ENCODE measurements at regions not wholly inside any gene's neighbourhood (a gene's known extent, or its start where the extent isn't known, plus 50 kb on each side); places are given as distances from the start of the nearest gene placed in this dataset.

DNA sequence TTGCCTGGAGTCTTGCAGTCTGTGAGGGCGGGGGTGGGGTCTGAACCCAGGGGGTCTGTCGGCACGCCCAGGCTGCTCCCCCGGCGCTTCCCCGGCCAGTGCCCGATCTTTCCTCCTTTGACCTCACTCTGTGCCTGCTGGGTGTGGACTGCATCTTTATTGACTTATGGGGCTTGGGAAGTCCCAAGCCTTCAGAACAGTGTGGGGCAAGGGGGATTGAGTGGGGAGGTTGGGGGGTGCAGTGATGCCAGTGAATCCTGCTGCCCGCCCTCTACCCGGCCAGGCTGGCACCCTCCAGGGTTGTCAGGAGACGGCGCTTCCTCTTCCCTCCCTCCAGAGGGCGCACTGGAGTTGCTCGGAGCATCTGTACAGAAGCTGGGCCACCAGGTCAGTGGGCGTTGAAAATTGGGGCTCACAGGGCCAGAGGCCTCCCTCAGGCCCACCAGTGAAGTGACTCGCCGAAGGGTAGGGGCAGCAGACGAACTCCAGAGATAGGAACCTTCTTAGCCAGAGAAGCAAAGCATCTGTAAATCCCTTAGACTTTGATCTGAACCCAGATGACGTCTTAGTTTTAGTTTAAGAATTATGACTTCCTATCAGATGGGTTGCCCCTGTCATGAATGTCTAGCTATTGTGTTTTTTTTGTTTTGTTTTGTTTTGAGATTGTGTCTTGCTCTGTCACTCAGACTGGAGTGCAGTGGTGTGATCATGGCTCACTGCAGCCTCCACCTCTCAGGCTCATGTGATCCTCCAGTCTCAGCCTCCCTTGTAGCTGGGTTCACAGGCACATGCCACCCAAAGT lies 184.8 kb upstream of the CIBAR2 start:
- H3K4me1 ChIP-seq = peaks cover 18 to 28% of the 10 kb centered on the region in 2 donors
- no peaks in the 10 kb centered on the region for H3K9me3 ChIP-seq
- no peaks in the 10 kb centered on the region for H3K27me3 ChIP-seq
- H3K27ac ChIP-seq = no peak overlapping the region
- TF ChIP-seq, protein P1, sequence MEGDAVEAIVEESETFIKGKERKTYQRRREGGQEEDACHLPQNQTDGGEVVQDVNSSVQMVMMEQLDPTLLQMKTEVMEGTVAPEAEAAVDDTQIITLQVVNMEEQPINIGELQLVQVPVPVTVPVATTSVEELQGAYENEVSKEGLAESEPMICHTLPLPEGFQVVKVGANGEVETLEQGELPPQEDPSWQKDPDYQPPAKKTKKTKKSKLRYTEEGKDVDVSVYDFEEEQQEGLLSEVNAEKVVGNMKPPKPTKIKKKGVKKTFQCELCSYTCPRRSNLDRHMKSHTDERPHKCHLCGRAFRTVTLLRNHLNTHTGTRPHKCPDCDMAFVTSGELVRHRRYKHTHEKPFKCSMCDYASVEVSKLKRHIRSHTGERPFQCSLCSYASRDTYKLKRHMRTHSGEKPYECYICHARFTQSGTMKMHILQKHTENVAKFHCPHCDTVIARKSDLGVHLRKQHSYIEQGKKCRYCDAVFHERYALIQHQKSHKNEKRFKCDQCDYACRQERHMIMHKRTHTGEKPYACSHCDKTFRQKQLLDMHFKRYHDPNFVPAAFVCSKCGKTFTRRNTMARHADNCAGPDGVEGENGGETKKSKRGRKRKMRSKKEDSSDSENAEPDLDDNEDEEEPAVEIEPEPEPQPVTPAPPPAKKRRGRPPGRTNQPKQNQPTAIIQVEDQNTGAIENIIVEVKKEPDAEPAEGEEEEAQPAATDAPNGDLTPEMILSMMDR (IDR thresholded peaks at IDR 0.05 in 4 of 5, conservative IDR thresholded peaks at IDR 0.05 in 1 of 5) = peak; percentile 32 to 84 (median 73)
- TF ChIP-seq POLR2A (IDR thresholded peaks at IDR 0.05) = no peak
- in situ Hi-C loops (cut with MboI; ENCODE audit: low sequenced_read_pairs in 4 of 4) (no loop called here), intact Hi-C loops (cut with DNase I; ENCODE audit: low total_unique reads) (loop anchor here (2.0 kb wide), 1 partner anchor 32 kb away; no protein-coding TSS in a partner anchor)
- ATAC-seq (peak in 1 of 2 donors; percentile 38), DNase-seq (peak in 1 of 2 donors; percentile 38)
- no peaks in the 10 kb centered on the region for H3K36me3 ChIP-seq
- H3K4me3 ChIP-seq = no peak overlapping the region

DNA sequence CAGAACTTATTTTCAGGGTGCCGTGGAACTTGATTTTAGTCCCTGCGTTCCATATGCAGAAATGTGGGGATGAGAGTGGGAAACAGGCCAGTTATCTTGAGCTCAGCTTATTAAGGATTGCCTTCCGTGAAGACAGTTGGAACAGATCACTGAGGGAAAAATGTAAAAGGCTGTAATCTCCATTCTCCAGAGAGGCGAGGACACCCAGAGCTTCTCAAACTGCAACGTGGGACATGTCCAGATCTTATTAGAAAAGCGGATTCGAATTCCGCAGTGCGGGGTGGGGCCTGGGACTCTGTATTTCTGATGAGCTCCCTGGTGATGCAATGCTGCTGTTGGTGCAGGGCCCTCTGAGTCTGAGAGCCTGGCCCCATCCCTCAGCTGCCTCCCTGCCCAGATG lies 185.6 kb upstream of the CIBAR2 start:
- intact Hi-C loops (cut with DNase I; ENCODE audit: low total_unique reads) = loop anchor here (2.0 kb wide), 1 partner anchor 31 kb away; no protein-coding TSS in a partner anchor
- H3K9me3 ChIP-seq = no peaks in the 10 kb centered on the region
- TF ChIP-seq, protein P1 (IDR thresholded peaks at IDR 0.05 in 4 of 5, conservative IDR thresholded peaks at IDR 0.05 in 1 of 5) = no peak
- no peak for TF ChIP-seq POLR2A (IDR thresholded peaks at IDR 0.05)
- no peak for ATAC-seq
- H3K27ac ChIP-seq = no peak overlapping the region
- in situ Hi-C loops (cut with MboI; ENCODE audit: low sequenced_read_pairs in 4 of 4) = no loop called here
- no peak overlapping the region for H3K4me3 ChIP-seq
- H3K4me1 ChIP-seq = peaks cover 18 to 29% of the 10 kb centered on the region in 2 donors
- no peak for DNase-seq
- H3K36me3 ChIP-seq = no peaks in the 10 kb centered on the region
- no peaks in the 10 kb centered on the region for H3K27me3 ChIP-seq

DNA sequence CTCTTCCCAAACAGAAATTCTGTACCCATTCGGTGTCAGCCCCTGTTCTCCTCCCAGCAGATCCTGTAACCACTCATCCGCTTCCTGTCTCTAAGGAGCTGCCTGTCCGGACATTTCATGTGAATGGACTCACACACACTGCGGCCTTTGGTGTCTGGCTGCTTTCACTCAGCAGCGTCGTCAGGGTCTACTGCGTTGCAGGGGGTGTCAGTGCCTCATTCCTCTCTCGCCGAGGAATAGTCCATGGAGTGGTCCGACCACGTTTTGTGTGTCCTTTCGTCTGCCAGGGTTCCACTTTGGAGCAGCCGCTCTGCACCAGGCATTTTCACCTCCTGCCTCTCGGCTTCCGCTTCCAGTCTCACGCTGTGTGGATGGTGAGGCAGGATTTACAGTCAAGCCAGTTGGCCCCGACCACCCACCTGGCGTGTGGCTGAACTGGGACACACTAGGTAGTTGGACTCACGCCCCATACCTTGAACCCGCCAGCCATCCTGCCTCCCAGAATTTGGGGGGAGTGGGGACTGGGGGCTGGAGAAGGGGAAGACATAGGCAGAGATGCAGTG lies 188.2 kb upstream of the CIBAR2 start:
- DNase-seq (no peak), ATAC-seq (no peak)
- Histone ChIP-seq H3K27ac (no peak overlapping the region), H3K4me3 (no peak overlapping the region), H3K4me1 (peaks cover 24 to 29% of the 10 kb centered on the region in 2 donors), H3K27me3 (no peaks in the 10 kb centered on the region), H3K9me3 (no peaks in the 10 kb centered on the region), H3K36me3 (no peaks in the 10 kb centered on the region)
- in situ Hi-C loops (cut with MboI; ENCODE audit: low sequenced_read_pairs in 4 of 4) (no loop called here), intact Hi-C loops (cut with DNase I; ENCODE audit: low total_unique reads) (no loop called here)
- TF ChIP-seq POLR2A (IDR thresholded peaks at IDR 0.05) = no peak
- TF ChIP-seq, protein P1 (IDR thresholded peaks at IDR 0.05 in 4 of 5, conservative IDR thresholded peaks at IDR 0.05 in 1 of 5) = no peak

DNA sequence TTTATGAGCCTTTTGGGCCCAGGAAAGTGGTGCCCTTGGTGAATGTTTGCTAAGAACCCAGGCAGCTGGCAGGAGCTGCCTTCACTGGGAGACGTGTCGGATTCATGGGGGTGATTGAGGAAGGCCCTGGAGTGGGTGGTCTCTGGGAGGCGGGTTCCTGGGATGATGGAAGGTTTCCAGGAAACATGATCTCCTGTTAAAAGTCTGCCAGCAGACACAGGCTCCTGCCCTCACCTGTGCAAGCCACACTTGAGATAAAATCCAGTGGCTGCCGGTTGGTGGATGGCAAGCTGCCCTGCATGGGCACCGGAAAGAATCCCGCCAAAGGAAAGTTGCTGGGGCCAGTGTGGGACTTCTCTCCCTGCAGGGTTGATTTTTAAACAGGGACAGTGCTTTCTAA lies 189.0 kb upstream of the CIBAR2 start:
- H3K4me1 ChIP-seq = peaks cover 31 to 35% of the 10 kb centered on the region in 2 donors
- H3K36me3 ChIP-seq = no peaks in the 10 kb centered on the region
- DNase-seq = no peak
- TF ChIP-seq POLR2A (IDR thresholded peaks at IDR 0.05) = no peak
- TF ChIP-seq, protein P1 (IDR thresholded peaks at IDR 0.05 in 4 of 5, conservative IDR thresholded peaks at IDR 0.05 in 1 of 5) = no peak
- H3K4me3 ChIP-seq = no peak overlapping the region
- H3K27ac ChIP-seq = no peak overlapping the region
- in situ Hi-C loops (cut with MboI; ENCODE audit: low sequenced_read_pairs in 4 of 4) (no loop called here), intact Hi-C loops (cut with DNase I; ENCODE audit: low total_unique reads) (no loop called here)
- H3K9me3 ChIP-seq = no peaks in the 10 kb centered on the region
- ATAC-seq = no peak
- no peaks in the 10 kb centered on the region for H3K27me3 ChIP-seq
